Kidney (tissue), 13 donors: ENCODE measurements at regions not wholly inside any gene's neighbourhood (a gene's known extent, or its start where the extent isn't known, plus 50 kb on each side); places are given as distances from the start of the nearest gene placed in this dataset.

Experiments used
- DNase-seq, 5 donors: peaks; one replicate each; pipeline ENCODE4 v3.0.0-alpha.2; 2013 to 2020
- FAIRE-seq: peaks from 2 replicates; lab custom pipeline; 2012; peaks lifted over from hg19 to GRCh38; lab: Jason Lieb, UNC
- H3K27ac ChIP-seq, 2 donors: one replicate each; pipeline ENCODE4 v1.7.0; 2013; ENCODE audit warnings: low read depth in 2 of 2, low read length in 2 of 2, inconsistent platforms in 1 of 2
- H3K27me3 ChIP-seq: one replicate; pipeline ENCODE4 v1.7.1; 2013; ENCODE audit warnings: low read length, inconsistent platforms; ENCODE audit not compliant: control insufficient read depth, insufficient read depth
- H3K36me3 ChIP-seq, 3 donors: one replicate each; pipeline versions ENCODE4 v1.7.0 to v1.7.1; 2013; ENCODE audit warnings: low read length in 3 of 3, control low read depth in 1 of 3, inconsistent platforms in 1 of 3; ENCODE audit not compliant: insufficient read depth in 3 of 3, control insufficient read depth in 2 of 3
- H3K4me1 ChIP-seq, 3 donors: one replicate each; pipeline versions ENCODE4 v1.7.0 to v1.7.1; 2013; ENCODE audit warnings: low read length in 3 of 3, inconsistent platforms in 1 of 3, low read depth in 1 of 3; ENCODE audit not compliant: control insufficient read depth in 2 of 3, insufficient read depth in 2 of 3
- H3K4me3 ChIP-seq, 3 donors: one replicate each; pipeline versions ENCODE4 v1.7.0 to v1.8.1; 2013; ENCODE audit warnings: low read length in 3 of 3, control low read depth in 1 of 3, inconsistent platforms in 1 of 3
- H3K9ac ChIP-seq, 3 donors: one replicate each; pipeline versions ENCODE4 v1.7.0 to v1.7.1; 2013; ENCODE audit warnings: low read length in 3 of 3, control low read depth in 1 of 3, inconsistent platforms in 1 of 3
- H3K9me3 ChIP-seq, 3 donors: one replicate each; pipeline versions ENCODE4 v1.7.0 to v1.7.1; 2013; ENCODE audit warnings: low read length in 3 of 3, control low read depth in 1 of 3, inconsistent platforms in 1 of 3; ENCODE audit not compliant: control insufficient read depth in 2 of 3, insufficient read depth in 1 of 3
- CTCF ChIP-seq: IDR thresholded peaks from 3 replicates; pipeline ENCODE4 v1.5.1; 2012; ENCODE audit warnings: mild to moderate bottlenecking, moderate library complexity, borderline replicate concordance; ENCODE audit not compliant: insufficient read depth; ENCODE audit errors: extremely low read depth
- intact Hi-C: fragments of 100-400 bp; cut with DNase I; formaldehyde crosslinking; loops from one replicate; pipeline ENCODE4 v1.11.1; 2022
- donor health status: control.
- donor health status: control.
- donor health status: control.
- donor health status: control.
- donor health status: control.
- donor health status: DM: yes; HTN: yes; CAD: no.
- donor health status: Normal renal cell carcinoma (clear cell type).

GRCh38 chr10:128481152-128481840 lies 355.1 kb upstream of the MKI67 start:
- DNase-seq (peak in 4 of 5 donors; percentile 27 to 66 (median 51)), FAIRE-seq (no peak)
- Histone ChIP-seq H3K4me3 (no peak overlapping the region), H3K36me3 (no peaks in the 10 kb centered on the region), H3K27me3 (peaks cover 5% of the 10 kb centered on the region), H3K9me3 (peaks cover 0 to 3% (median 0%) of the 10 kb centered on the region in 3 donors), H3K9ac (no peak overlapping the region), H3K27ac (no peak overlapping the region), H3K4me1 (no peaks in the 10 kb centered on the region)
- no peak for TF ChIP-seq CTCF
- intact Hi-C loops, result no loop called here

- H3K4me1 ChIP-seq, result no peaks in the 10 kb centered on the region
- H3K36me3 ChIP-seq, result no peaks in the 10 kb centered on the region
- peak in 1 of 5 donors; percentile 12 for DNase-seq
- no peak overlapping the region for H3K27ac ChIP-seq
- H3K9me3 ChIP-seq, result peaks cover 0 to 3% (median 0%) of the 10 kb centered on the region in 3 donors
- peaks cover 5% of the 10 kb centered on the region for H3K27me3 ChIP-seq
- H3K9ac ChIP-seq, result no peak overlapping the region
- TF ChIP-seq CTCF, result no peak
- FAIRE-seq, result no peak
- intact Hi-C loops, result no loop called here
- no peak overlapping the region for H3K4me3 ChIP-seq
Measured at GRCh38 chr10:128482052-128482451, 355.8 kb upstream of the MKI67 start.

- no peak overlapping the region for H3K27ac ChIP-seq
- H3K27me3 ChIP-seq, result peaks cover 5% of the 10 kb centered on the region
- H3K36me3 ChIP-seq, result no peaks in the 10 kb centered on the region
- TF ChIP-seq CTCF, result no peak
- H3K4me3 ChIP-seq, result no peak overlapping the region
- H3K9ac ChIP-seq, result no peak overlapping the region
- H3K4me1 ChIP-seq, result no peaks in the 10 kb centered on the region
- DNase-seq, result peak in 1 of 5 donors; percentile 43
- no peak for FAIRE-seq
- intact Hi-C loops, result no loop called here
- peaks cover 0 to 3% (median 0%) of the 10 kb centered on the region in 3 donors for H3K9me3 ChIP-seq
Measured at GRCh38 chr10:128483216-128483615, 357.0 kb upstream of the MKI67 start.
